Nephron (organoid): ENCODE measurements at regions not wholly inside any gene's neighbourhood (a gene's known extent, or its start where the extent isn't known, plus 50 kb on each side); places are given as distances from the start of the nearest gene placed in this dataset.

ENCODE experiments used
- H3K27ac Mint-ChIP-seq, 3 experiments: 2 replicates each; pipeline ENCODE4 v1.8.0; 2020; ENCODE audit warnings: mixed read lengths in 3 of 3, mild to moderate bottlenecking in 2 of 3, moderate library complexity in 1 of 3
- H3K27me3 Mint-ChIP-seq: 2 replicates; pipeline ENCODE4 v1.8.0; 2021; ENCODE audit warnings: low read depth, mild to moderate bottlenecking, moderate library complexity, mixed read lengths
- H3K36me3 Mint-ChIP-seq: 2 replicates; pipeline ENCODE4 v1.8.0; 2020; ENCODE audit warnings: low read depth, mixed read lengths
- H3K4me1 Mint-ChIP-seq: 2 replicates; pipeline ENCODE4 v1.8.0; 2020; ENCODE audit warnings: mixed read lengths
- H3K4me3 Mint-ChIP-seq, 3 experiments: 2 replicates each; pipeline ENCODE4 v1.8.0; 2020; ENCODE audit warnings: mild to moderate bottlenecking in 3 of 3, mixed read lengths in 3 of 3, moderate library complexity in 2 of 3
- H3K9me3 Mint-ChIP-seq: 2 replicates; pipeline ENCODE4 v1.8.0; 2020; ENCODE audit warnings: mixed read lengths
- TF ChIP-seq, protein P1 (sequence below), 3 experiments: fragments of 200-600 bp; sonication (generic); IDR thresholded peaks; one replicate each; pipeline ENCODE4 v1.5.0; 2021; ENCODE audit warnings: antibody characterized with exemption in 3 of 3; ENCODE audit not compliant: unreplicated experiment in 3 of 3

DNA sequence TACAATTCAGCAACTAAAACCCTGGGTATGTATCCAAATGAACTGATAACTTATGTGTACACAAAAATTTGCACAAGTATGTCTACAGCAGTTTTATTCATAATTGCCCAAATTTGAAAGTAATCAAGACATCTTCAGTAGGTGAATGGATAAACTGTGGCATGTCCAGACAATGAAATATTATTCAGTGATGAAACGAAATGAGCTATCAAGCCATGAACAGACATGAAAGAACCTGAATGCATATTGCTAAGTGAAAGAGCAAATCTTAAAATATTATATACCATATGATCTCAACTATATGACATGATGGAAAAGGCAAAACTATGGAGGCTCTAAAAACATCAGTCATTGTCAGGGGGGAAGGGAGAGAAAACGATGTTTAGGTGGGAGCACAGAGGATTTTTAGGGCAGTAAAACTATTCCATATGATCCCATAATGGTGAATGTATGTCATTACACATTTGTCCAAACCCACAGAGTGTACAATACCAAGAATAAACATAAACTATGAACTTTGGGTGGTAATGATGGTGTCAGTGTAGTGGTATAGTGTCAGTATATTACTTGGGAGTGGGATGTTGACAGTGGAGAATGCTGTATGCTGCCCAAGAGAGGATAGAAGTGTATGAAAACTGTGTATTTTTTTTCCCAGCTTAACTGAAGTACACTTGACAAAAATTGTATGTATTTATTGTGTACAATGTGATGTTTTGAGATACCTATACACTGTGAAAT, 92.8 kb upstream of the PPP2R5A start:
- TF ChIP-seq, protein P1, sequence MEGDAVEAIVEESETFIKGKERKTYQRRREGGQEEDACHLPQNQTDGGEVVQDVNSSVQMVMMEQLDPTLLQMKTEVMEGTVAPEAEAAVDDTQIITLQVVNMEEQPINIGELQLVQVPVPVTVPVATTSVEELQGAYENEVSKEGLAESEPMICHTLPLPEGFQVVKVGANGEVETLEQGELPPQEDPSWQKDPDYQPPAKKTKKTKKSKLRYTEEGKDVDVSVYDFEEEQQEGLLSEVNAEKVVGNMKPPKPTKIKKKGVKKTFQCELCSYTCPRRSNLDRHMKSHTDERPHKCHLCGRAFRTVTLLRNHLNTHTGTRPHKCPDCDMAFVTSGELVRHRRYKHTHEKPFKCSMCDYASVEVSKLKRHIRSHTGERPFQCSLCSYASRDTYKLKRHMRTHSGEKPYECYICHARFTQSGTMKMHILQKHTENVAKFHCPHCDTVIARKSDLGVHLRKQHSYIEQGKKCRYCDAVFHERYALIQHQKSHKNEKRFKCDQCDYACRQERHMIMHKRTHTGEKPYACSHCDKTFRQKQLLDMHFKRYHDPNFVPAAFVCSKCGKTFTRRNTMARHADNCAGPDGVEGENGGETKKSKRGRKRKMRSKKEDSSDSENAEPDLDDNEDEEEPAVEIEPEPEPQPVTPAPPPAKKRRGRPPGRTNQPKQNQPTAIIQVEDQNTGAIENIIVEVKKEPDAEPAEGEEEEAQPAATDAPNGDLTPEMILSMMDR (IDR thresholded peaks at IDR 0.05; ENCODE audit: unreplicated experiment in 3 of 3) = no peak
- peaks cover 5% of the 10 kb centered on the region for H3K9me3 Mint-ChIP-seq
- no peaks in the 10 kb centered on the region for H3K36me3 Mint-ChIP-seq
- H3K27me3 Mint-ChIP-seq = no peaks in the 10 kb centered on the region
- no peak overlapping the region for H3K4me3 Mint-ChIP-seq
- no peaks in the 10 kb centered on the region for H3K4me1 Mint-ChIP-seq
- H3K27ac Mint-ChIP-seq = no peak overlapping the region

DNA sequence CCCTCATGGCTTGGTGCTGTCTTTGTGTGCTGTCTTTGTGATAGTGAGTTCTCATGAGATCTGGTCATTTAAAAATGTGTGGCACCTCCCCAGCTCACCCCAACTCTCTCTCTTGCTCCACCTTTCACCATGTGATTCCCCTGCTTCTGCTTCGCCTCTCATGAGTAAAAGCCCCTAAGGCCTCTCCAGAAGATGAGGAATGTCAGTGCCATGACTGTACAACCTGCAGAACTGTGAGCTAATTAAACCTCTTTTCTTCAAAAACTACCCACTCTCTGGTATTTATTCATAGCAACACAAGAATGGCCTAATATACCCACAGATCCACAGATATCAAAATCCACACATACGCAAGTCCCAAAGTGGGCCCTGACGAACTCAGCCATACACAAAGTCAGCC, 88.9 kb upstream of the PPP2R5A start:
- Mint-ChIP-seq H3K4me3 (no peak overlapping the region), H3K36me3 (no peaks in the 10 kb centered on the region), H3K4me1 (no peaks in the 10 kb centered on the region), H3K27ac (no peak overlapping the region), H3K9me3 (peaks cover 5% of the 10 kb centered on the region), H3K27me3 (no peaks in the 10 kb centered on the region)
- TF ChIP-seq, protein P1 (IDR thresholded peaks at IDR 0.05; ENCODE audit: unreplicated experiment in 3 of 3) = no peak

DNA sequence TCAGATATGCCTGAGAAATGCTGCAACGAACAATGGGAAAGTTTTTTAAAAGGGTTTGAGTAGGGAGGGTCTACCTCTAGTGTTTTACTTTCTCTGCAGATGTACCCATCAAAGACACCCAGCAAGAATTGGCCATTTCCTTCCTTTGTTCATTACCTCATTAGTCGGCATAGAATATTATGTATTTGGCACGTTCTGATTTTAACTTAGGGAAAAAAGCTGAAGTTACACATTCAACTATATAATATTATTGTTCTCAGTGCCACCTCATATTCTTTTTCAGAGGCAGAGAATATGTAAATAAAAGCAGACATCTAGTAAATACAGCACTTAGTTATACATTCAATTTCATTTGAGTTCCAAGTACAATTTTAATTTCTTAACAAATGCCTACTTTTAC, 83.7 kb upstream of the PPP2R5A start:
- H3K4me3 Mint-ChIP-seq = no peak overlapping the region
- no peaks in the 10 kb centered on the region for H3K27me3 Mint-ChIP-seq
- H3K36me3 Mint-ChIP-seq = no peaks in the 10 kb centered on the region
- H3K27ac Mint-ChIP-seq = no peak overlapping the region
- TF ChIP-seq, protein P1 (IDR thresholded peaks at IDR 0.05; ENCODE audit: unreplicated experiment in 3 of 3) = no peak
- peaks cover under 1% of the 10 kb centered on the region for H3K9me3 Mint-ChIP-seq
- H3K4me1 Mint-ChIP-seq = no peaks in the 10 kb centered on the region

DNA sequence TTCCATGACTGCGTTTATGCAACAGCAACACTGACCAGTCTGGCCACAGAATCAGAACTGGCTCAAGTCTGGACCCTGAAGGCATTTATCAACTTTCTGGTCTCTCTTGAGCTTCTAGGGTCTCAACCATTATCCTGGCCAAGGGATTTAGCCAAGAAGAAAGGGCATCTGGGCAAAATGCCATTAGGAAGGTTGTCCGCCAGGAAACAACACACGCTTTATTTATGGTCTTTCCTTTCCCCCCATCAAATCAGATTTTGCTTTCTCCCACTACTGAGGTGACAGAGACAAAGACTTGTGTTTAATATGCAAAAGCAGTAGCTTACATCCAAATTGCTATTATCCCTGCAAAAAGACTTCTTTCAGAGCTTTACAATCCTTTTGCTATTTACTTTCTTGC, 81.6 kb upstream of the PPP2R5A start:
- Mint-ChIP-seq H3K4me1 (no peaks in the 10 kb centered on the region), H3K9me3 (no peaks in the 10 kb centered on the region), H3K27me3 (peaks cover 13% of the 10 kb centered on the region), H3K36me3 (no peaks in the 10 kb centered on the region), H3K4me3 (no peak overlapping the region), H3K27ac (no peak overlapping the region)
- TF ChIP-seq, protein P1 (IDR thresholded peaks at IDR 0.05; ENCODE audit: unreplicated experiment in 3 of 3) = no peak

DNA sequence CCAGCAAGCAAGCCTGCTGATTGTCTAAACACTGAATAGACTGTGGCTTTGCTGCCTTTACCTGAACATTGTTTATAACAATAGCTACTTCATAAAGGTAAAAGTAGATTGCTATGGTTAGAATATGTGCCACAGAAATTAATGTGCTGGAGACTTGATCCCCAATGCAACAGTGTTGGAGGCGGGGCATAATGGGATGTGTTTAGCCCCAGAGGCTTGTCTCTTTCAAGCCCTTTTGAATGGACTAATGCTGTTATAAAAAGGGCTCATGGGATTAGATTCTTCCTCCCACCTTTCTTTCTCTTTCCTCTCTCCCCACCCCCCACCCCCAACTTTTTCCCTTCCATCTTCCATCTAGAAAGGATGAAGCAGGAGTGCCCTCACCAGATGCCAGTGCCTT, 80.2 kb upstream of the PPP2R5A start:
- TF ChIP-seq, protein P1 (IDR thresholded peaks at IDR 0.05; ENCODE audit: unreplicated experiment in 3 of 3) = no peak
- H3K4me3 Mint-ChIP-seq = no peak overlapping the region
- peaks cover 18% of the 10 kb centered on the region for H3K27me3 Mint-ChIP-seq
- H3K4me1 Mint-ChIP-seq = no peaks in the 10 kb centered on the region
- H3K36me3 Mint-ChIP-seq = no peaks in the 10 kb centered on the region
- no peak overlapping the region for H3K27ac Mint-ChIP-seq
- no peaks in the 10 kb centered on the region for H3K9me3 Mint-ChIP-seq

DNA sequence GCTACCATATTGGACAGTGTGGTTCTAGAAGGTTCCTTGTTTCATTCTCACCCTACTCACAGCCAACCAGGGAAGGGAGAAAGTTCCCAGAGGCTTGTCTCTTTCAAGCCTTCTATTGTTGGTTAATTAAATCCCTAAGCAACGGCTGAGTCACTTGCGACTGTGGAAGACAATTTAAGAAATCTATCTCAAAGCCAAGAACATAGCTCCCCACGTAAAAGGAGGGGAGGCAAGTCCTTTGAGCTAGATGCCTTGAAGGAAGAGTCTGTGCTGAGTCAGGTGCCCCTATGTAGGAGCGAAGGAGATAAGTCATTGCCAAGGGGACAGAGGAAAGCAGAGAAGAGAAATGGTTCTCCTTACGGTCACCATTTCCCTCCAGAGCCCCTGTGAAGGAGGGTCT, 79.4 kb upstream of the PPP2R5A start:
- Mint-ChIP-seq H3K27me3 (peaks cover 18% of the 10 kb centered on the region), H3K27ac (no peak overlapping the region), H3K4me1 (no peaks in the 10 kb centered on the region)

More for the DNA sequence above, 79.4 kb upstream of the PPP2R5A start:
- TF ChIP-seq, protein P1 (IDR thresholded peaks at IDR 0.05; ENCODE audit: unreplicated experiment in 3 of 3) = no peak
- Mint-ChIP-seq H3K9me3 (no peaks in the 10 kb centered on the region), H3K4me3 (no peak overlapping the region), H3K36me3 (no peaks in the 10 kb centered on the region)
